Neural cell (in vitro differentiated cells): ENCODE measurements at regions not wholly inside any gene's neighbourhood (a gene's known extent, or its start where the extent isn't known, plus 50 kb on each side); places are given as distances from the start of the nearest gene placed in this dataset.

Source experiments
- CTCF ChIP-seq: fragments of 450-650 bp; IDR thresholded peaks from 2 replicates; pipeline ENCODE4 v1.5.1; 2014; ENCODE audit warnings: antibody characterized with exemption, mild to moderate bottlenecking, moderate library complexity; ENCODE audit not compliant: poor library complexity, severe bottlenecking
- EP300 ChIP-seq: fragments of 450-650 bp; conservative IDR thresholded peaks from 2 replicates; pipeline ENCODE4 v1.6.1; 2014; ENCODE audit warnings: antibody characterized with exemption, mild to moderate bottlenecking, moderate library complexity; ENCODE audit not compliant: poor library complexity, severe bottlenecking
- EZH2 ChIP-seq: fragments of 200-600, 300-800 bp; shearing (Covaris generic), sonication (generic); IDR thresholded peaks from 2 replicates; pipeline ENCODE4 v1.6.1; 2014; ENCODE audit warnings: antibody characterized with exemption, low read length, borderline replicate concordance, mild to moderate bottlenecking; ENCODE audit not compliant: insufficient read depth, poor library complexity, severe bottlenecking
- MXI1 ChIP-seq: fragments of 450-650 bp; conservative IDR thresholded peaks from 2 replicates; pipeline ENCODE4 v1.6.1; 2014; ENCODE audit warnings: antibody characterized with exemption, mild to moderate bottlenecking; ENCODE audit not compliant: poor library complexity, severe bottlenecking
- POLR2AphosphoS5 ChIP-seq: IDR thresholded peaks from 2 replicates; pipeline ENCODE4 v1.6.1; 2012
- RAD21 ChIP-seq: fragments of 450-650 bp; conservative IDR thresholded peaks from 2 replicates; pipeline ENCODE4 v1.6.1; 2014; ENCODE audit warnings: antibody characterized with exemption, mild to moderate bottlenecking, moderate library complexity
- TAF1 ChIP-seq: IDR thresholded peaks from 2 replicates; pipeline ENCODE4 v1.6.1; 2012; ENCODE audit warnings: low read depth

- no peak for TF ChIP-seq EP300
- no peak for TF ChIP-seq MXI1
- TF ChIP-seq CTCF, result no peak
- no peak for TF ChIP-seq POLR2AphosphoS5
- no peak for TF ChIP-seq RAD21
- no peak for TF ChIP-seq EZH2
- no peak for TF ChIP-seq TAF1
Measured at GRCh38 chr22:35173655-35174054, 83.6 kb upstream of the HMGXB4 start.
